WTC11 (cell line): ENCODE measurements at regions not wholly inside any gene's neighbourhood (a gene's known extent, or its start where the extent isn't known, plus 50 kb on each side); places are given as distances from the start of the nearest gene placed in this dataset.
A peak's percentile ranks its signal among the peaks of the same experiment; 100 is the strongest.

Experiments used
- ATAC-seq: fragments of 200-7000 bp; cut with Tn5 transposase; 2 replicates; pipeline ENCODE4 v1.10.0; 2021; ENCODE audit warnings: mild to moderate bottlenecking, moderate library complexity
- CTCF ChIA-PET: fragments of 300-600 bp; sonication (Branson Sonifier 250); formaldehyde crosslinking; loops from one replicate; lab custom pipeline; 2021; ENCODE audit warnings: antibody characterized with exemption; lab: Charles Lee
- POLR2A ChIA-PET: fragments of 350-600 bp; sonication (Branson Sonifier 250); formaldehyde crosslinking; loops from one replicate; lab custom pipeline; 2021; ENCODE audit warnings: antibody characterized with exemption; lab: Charles Lee
- DNase-seq: peaks from one replicate; pipeline ENCODE4 v3.0.0; 2021; ENCODE audit warnings: low spot score
- H3K27ac Mint-ChIP-seq: 2 replicates; pipeline ENCODE4 v1.8.0; 2021; ENCODE audit warnings: mixed read lengths
- H3K27me3 Mint-ChIP-seq: 2 replicates; pipeline ENCODE4 v1.8.0; 2021; ENCODE audit warnings: low read depth, mild to moderate bottlenecking, moderate library complexity, mixed read lengths
- H3K36me3 Mint-ChIP-seq: 2 replicates; pipeline ENCODE4 v1.8.0; 2021; ENCODE audit warnings: mixed read lengths
- H3K4me1 Mint-ChIP-seq: 2 replicates; pipeline ENCODE4 v1.8.0; 2022; ENCODE audit warnings: mixed read lengths
- H3K4me3 Mint-ChIP-seq: 2 replicates; pipeline ENCODE4 v1.8.0; 2021; ENCODE audit warnings: mild to moderate bottlenecking, moderate library complexity, mixed read lengths
- H3K9me3 Mint-ChIP-seq: 2 replicates; pipeline ENCODE4 v1.8.0; 2021; ENCODE audit warnings: mixed read lengths
- CBFB ChIP-seq: sonication (generic); formaldehyde crosslinking; IDR thresholded peaks from 2 replicates; pipeline ENCODE4 v1.8.1; 2022; ENCODE audit warnings: mild to moderate bottlenecking, low read depth, missing genetic modification reagents
- CREM ChIP-seq: sonication (generic); formaldehyde crosslinking; IDR thresholded peaks from 2 replicates; pipeline ENCODE4 v1.8.1; 2022; ENCODE audit warnings: mild to moderate bottlenecking, missing genetic modification reagents, moderate library complexity
- EMX1 ChIP-seq: fragments of 250-450 bp; sonication (Bioruptor Pico); IDR thresholded peaks from 2 replicates; pipeline ENCODE4 v1.8.0; 2021; ENCODE audit warnings: mild to moderate bottlenecking
- FOXJ3 ChIP-seq: sonication (generic); formaldehyde crosslinking; IDR thresholded peaks from 2 replicates; pipeline ENCODE4 v1.9.0; 2021; ENCODE audit warnings: missing genetic modification reagents, mild to moderate bottlenecking, borderline replicate concordance
- FOXP1 ChIP-seq: sonication (generic); formaldehyde crosslinking; IDR thresholded peaks from 2 replicates; pipeline ENCODE4 v1.8.0; 2022; ENCODE audit warnings: missing genetic modification reagents, mild to moderate bottlenecking, moderate library complexity, borderline replicate concordance
- GABPB1 ChIP-seq: sonication (generic); formaldehyde crosslinking; IDR thresholded peaks from 2 replicates; pipeline ENCODE4 v1.8.1; 2023; ENCODE audit warnings: mild to moderate bottlenecking, missing genetic modification reagents
- IRF2 ChIP-seq: sonication (generic); formaldehyde crosslinking; IDR thresholded peaks from 2 replicates; pipeline ENCODE4 v1.8.0; 2022; ENCODE audit warnings: low read depth, missing genetic modification reagents, borderline replicate concordance
- OVOL2 ChIP-seq: fragments of 250-450 bp; sonication (Bioruptor Pico); IDR thresholded peaks from 2 replicates; pipeline ENCODE4 v1.9.0; 2021; ENCODE audit warnings: mild to moderate bottlenecking, borderline replicate concordance
- SMAD4 ChIP-seq: sonication (generic); formaldehyde crosslinking; IDR thresholded peaks from 2 replicates; pipeline ENCODE4 v1.8.0; 2022; ENCODE audit warnings: mild to moderate bottlenecking, missing genetic modification reagents
- TCF7 ChIP-seq: sonication (generic); formaldehyde crosslinking; IDR thresholded peaks from 2 replicates; pipeline ENCODE4 v1.8.0; 2022; ENCODE audit warnings: mild to moderate bottlenecking, low read depth, missing genetic modification reagents, moderate library complexity
- TEAD4 ChIP-seq: sonication (generic); formaldehyde crosslinking; IDR thresholded peaks from 2 replicates; pipeline ENCODE4 v1.8.0; 2022; ENCODE audit warnings: mild to moderate bottlenecking, missing genetic modification reagents
- ZNF317 ChIP-seq: sonication (generic); formaldehyde crosslinking; IDR thresholded peaks from 2 replicates; pipeline ENCODE4 v1.8.1; 2023; ENCODE audit warnings: low read depth, mild to moderate bottlenecking, moderate library complexity, missing genetic modification reagents, borderline replicate concordance
- ZNF416 ChIP-seq: fragments of 250-450 bp; sonication (Bioruptor Pico); IDR thresholded peaks from 2 replicates; pipeline ENCODE4 v1.9.0; 2021; ENCODE audit warnings: mild to moderate bottlenecking, inconsistent platforms
- TF ChIP-seq, protein P1 (sequence below): sonication (generic); formaldehyde crosslinking; conservative IDR thresholded peaks from 2 replicates; pipeline ENCODE4 v1.8.1; 2023; ENCODE audit warnings: mild to moderate bottlenecking, low read depth, missing genetic modification reagents, moderate library complexity
- TF ChIP-seq, protein P2 (sequence below): sonication (generic); formaldehyde crosslinking; IDR thresholded peaks from 2 replicates; pipeline ENCODE4 v1.8.0; 2022; ENCODE audit warnings: mild to moderate bottlenecking, missing genetic modification reagents
- TF ChIP-seq, protein P3 (sequence below): sonication (generic); formaldehyde crosslinking; IDR thresholded peaks from 2 replicates; pipeline ENCODE4 v1.8.0; 2022; ENCODE audit warnings: missing genetic modification reagents

DNA sequence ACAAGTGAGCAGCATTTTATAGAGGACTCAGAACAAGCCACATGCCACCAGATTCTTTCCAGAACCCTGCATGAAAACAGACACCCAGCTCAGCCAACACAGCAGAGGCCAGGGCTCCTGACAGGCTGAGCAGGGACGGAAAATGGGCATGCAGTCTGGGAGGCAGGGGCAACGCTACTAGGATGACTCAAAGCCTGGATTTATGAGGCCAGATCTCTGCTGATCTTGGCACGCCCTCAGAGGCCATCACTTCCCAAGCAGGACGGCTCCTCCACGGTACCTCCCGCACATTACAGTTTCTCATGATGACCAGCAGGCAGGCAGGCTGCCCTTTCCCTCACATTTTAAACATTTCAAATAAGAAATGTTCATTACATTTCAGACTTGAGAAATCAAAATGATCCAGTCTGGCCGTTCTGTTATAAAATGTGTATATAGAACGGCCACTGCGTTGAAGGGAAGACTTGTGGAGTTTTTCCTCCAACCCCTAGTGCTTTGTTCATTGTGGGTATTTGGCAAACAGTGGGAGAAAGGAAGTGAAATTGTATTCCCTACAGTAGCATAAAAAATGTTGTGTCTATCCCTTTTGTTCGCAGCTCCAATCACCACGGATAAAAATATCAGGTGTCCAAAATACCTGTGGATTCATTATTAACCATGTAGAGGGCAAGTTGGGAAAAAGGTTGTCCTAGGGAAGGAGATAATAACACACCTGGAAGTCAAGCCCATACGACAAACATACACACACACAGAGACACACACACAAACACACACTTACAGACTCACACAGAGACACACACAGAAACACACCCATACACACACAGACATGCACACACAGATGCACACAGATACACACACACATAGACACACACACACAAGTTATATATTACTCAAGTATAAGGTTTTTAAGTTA lies 64.8 kb upstream of the ADAMTS18 start (continued):
- TF ChIP-seq, protein P1, sequence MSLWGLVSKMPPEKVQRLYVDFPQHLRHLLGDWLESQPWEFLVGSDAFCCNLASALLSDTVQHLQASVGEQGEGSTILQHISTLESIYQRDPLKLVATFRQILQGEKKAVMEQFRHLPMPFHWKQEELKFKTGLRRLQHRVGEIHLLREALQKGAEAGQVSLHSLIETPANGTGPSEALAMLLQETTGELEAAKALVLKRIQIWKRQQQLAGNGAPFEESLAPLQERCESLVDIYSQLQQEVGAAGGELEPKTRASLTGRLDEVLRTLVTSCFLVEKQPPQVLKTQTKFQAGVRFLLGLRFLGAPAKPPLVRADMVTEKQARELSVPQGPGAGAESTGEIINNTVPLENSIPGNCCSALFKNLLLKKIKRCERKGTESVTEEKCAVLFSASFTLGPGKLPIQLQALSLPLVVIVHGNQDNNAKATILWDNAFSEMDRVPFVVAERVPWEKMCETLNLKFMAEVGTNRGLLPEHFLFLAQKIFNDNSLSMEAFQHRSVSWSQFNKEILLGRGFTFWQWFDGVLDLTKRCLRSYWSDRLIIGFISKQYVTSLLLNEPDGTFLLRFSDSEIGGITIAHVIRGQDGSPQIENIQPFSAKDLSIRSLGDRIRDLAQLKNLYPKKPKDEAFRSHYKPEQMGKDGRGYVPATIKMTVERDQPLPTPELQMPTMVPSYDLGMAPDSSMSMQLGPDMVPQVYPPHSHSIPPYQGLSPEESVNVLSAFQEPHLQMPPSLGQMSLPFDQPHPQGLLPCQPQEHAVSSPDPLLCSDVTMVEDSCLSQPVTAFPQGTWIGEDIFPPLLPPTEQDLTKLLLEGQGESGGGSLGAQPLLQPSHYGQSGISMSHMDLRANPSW = no peak
- TF ChIP-seq FOXJ3 (CRISPR knock-in tag) (no peak), FOXP1 (CRISPR knock-in tag) (no peak)
- TF ChIP-seq, all 79 proteins: peak for 0

DNA sequence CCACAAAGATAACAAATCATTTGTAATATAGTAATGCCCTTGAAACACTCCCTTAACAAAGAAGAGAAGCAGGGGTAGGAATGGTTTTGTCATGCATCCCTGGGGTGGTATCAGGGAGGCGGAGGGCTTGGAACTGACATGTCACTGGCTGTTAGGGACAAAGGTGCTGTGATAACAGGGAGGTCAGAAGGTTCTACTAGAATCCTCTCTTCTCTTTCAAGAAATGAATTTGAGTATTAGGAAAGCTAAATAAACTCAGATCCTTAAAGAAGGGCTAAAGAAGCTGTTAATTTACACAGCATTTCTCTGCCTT lies 65.4 kb upstream of the ADAMTS18 start:
- no peaks in the 10 kb centered on the region for H3K36me3 Mint-ChIP-seq
- H3K4me1 Mint-ChIP-seq = peaks cover 40% of the 10 kb centered on the region
- no peak overlapping the region for H3K4me3 Mint-ChIP-seq
- POLR2A ChIA-PET = no interaction called here
- TF ChIP-seq, protein P2, sequence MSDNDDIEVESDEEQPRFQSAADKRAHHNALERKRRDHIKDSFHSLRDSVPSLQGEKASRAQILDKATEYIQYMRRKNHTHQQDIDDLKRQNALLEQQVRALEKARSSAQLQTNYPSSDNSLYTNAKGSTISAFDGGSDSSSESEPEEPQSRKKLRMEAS (CRISPR knock-in tag) = no peak
- TF ChIP-seq, all 79 proteins: peak for 0
- Mint-ChIP-seq H3K27me3 (peaks cover 14% of the 10 kb centered on the region), H3K27ac (no peak overlapping the region), H3K9me3 (no peaks in the 10 kb centered on the region)
- CTCF ChIA-PET = interaction anchor here (3.6 kb wide), 1 partner anchor 84 kb away, joined by 10 read pairs; no protein-coding TSS in a partner anchor
- DNase-seq (peak; percentile 11), ATAC-seq (peak; percentile 64)

DNA sequence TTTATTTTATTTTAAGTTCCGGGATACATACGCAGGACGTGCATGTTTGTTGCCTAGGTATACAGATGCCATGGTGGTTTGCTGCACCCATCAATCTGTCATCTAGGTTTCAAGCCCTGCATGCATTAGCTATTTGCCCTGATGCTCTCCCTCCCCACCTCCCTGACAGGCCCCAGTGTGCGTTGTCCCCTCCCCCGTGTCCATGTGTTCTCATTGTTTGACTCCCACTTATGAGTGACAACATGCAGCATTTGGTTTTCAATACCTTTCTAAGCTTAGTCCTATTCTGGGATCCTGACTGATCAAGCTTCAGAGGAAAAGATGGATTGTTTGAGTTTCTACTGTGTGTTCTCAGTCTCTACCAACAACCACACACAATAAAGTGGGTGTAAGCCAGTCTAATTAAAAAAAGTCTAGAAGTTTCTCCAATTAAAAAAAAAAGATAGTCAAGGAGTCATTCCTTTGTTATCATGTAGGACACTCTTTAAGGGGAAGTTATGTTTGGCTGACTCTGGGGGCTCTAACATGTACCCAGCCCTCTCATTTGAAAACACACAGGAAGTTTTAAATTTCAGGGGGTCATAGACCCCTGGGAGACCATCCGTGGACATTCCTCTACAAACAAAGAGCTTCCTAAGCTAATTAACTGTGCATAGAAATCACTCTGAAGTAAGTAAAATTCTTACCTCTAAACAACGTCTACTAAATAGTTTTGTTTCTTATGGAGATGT lies 66.3 kb upstream of the ADAMTS18 start:
- no peaks in the 10 kb centered on the region for H3K36me3 Mint-ChIP-seq
- peaks cover 14% of the 10 kb centered on the region for H3K27me3 Mint-ChIP-seq
- no peak for ATAC-seq
- DNase-seq = no peak
- no peak overlapping the region for H3K4me3 Mint-ChIP-seq
- TF ChIP-seq SMAD4 = no peak
- TF ChIP-seq ZNF416 (CRISPR knock-in tag) = no peak
- TF ChIP-seq ZNF317 = no peak
- no peak for TF ChIP-seq CBFB (CRISPR knock-in tag)
- TF ChIP-seq CREM (CRISPR knock-in tag) = no peak
- no peak for TF ChIP-seq OVOL2 (CRISPR knock-in tag)
- no peak for TF ChIP-seq GABPB1 (CRISPR knock-in tag)
- TF ChIP-seq TCF7 = no peak
- TF ChIP-seq, protein P3, sequence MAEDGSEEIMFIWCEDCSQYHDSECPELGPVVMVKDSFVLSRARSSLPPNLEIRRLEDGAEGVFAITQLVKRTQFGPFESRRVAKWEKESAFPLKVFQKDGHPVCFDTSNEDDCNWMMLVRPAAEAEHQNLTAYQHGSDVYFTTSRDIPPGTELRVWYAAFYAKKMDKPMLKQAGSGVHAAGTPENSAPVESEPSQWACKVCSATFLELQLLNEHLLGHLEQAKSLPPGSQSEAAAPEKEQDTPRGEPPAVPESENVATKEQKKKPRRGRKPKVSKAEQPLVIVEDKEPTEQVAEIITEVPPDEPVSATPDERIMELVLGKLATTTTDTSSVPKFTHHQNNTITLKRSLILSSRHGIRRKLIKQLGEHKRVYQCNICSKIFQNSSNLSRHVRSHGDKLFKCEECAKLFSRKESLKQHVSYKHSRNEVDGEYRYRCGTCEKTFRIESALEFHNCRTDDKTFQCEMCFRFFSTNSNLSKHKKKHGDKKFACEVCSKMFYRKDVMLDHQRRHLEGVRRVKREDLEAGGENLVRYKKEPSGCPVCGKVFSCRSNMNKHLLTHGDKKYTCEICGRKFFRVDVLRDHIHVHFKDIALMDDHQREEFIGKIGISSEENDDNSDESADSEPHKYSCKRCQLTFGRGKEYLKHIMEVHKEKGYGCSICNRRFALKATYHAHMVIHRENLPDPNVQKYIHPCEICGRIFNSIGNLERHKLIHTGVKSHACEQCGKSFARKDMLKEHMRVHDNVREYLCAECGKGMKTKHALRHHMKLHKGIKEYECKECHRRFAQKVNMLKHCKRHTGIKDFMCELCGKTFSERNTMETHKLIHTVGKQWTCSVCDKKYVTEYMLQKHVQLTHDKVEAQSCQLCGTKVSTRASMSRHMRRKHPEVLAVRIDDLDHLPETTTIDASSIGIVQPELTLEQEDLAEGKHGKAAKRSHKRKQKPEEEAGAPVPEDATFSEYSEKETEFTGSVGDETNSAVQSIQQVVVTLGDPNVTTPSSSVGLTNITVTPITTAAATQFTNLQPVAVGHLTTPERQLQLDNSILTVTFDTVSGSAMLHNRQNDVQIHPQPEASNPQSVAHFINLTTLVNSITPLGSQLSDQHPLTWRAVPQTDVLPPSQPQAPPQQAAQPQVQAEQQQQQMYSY (CRISPR knock-in tag) = no peak
- TF ChIP-seq IRF2 (CRISPR knock-in tag) = no peak
- TF ChIP-seq TEAD4 (CRISPR knock-in tag) = no peak
- no peak for TF ChIP-seq EMX1 (CRISPR knock-in tag)
- ChIA-PET POLR2A (interaction anchor here (0.5 kb wide), 1 partner anchor 27 kb away, joined by 7 read pairs; no protein-coding TSS in a partner anchor), CTCF (interaction anchor here (3.6 kb wide), 1 partner anchor 83 kb away, joined by 10 read pairs; no protein-coding TSS in a partner anchor)
- peaks cover 40% of the 10 kb centered on the region for H3K4me1 Mint-ChIP-seq
- H3K27ac Mint-ChIP-seq = no peak overlapping the region
- no peaks in the 10 kb centered on the region for H3K9me3 Mint-ChIP-seq
